GM21423 (cell line): ENCODE measurements at regions not wholly inside any gene's neighbourhood (a gene's known extent, or its start where the extent isn't known, plus 50 kb on each side); places are given as distances from the start of the nearest gene placed in this dataset.

Experiments used
- ATAC-seq: cut with Tn5 transposase; IDR thresholded peaks from one replicate; pipeline ENCODE4 v1.9.1; 2021; ENCODE audit warnings: mild to moderate bottlenecking, moderate library complexity; ENCODE audit not compliant: unreplicated experiment

GRCh38 chr3:177992993-177993970 is 543.0 kb upstream of the KCNMB2 start:
- no peak for ATAC-seq

GRCh38 chr3:177994976-177995375 is 541.3 kb upstream of the KCNMB2 start:
- no peak for ATAC-seq

- no peak for ATAC-seq
Measured at GRCh38 chr3:177995381-177996085, 540.7 kb upstream of the KCNMB2 start.

GRCh38 chr3:178001670-178002101 is 534.5 kb upstream of the KCNMB2 start:
- peak; percentile 87 for ATAC-seq

- ATAC-seq, result no peak
Measured at GRCh38 chr3:178002113-178002512, 534.1 kb upstream of the KCNMB2 start.

GRCh38 chr3:178003756-178004155 is 532.5 kb upstream of the KCNMB2 start:
- ATAC-seq, result no peak

- no peak for ATAC-seq
Measured at GRCh38 chr3:178005961-178006360, 530.3 kb upstream of the KCNMB2 start.

- ATAC-seq, result no peak
Measured at GRCh38 chr3:178010306-178010705, 525.9 kb upstream of the KCNMB2 start.

- no peak for ATAC-seq
Measured at GRCh38 chr3:178019645-178020044, 516.6 kb upstream of the KCNMB2 start.

GRCh38 chr3:178022599-178022998 is 513.6 kb upstream of the KCNMB2 start:
- ATAC-seq, result no peak

- ATAC-seq, result no peak
Measured at GRCh38 chr3:178028933-178029332, 507.3 kb upstream of the KCNMB2 start.

GRCh38 chr3:178036451-178037144 is 499.6 kb upstream of the KCNMB2 start:
- no peak for ATAC-seq

GRCh38 chr3:178041931-178042330 is 494.3 kb upstream of the KCNMB2 start:
- ATAC-seq, result no peak

GRCh38 chr3:178042376-178042775 is 493.9 kb upstream of the KCNMB2 start:
- no peak for ATAC-seq

- no peak for ATAC-seq
Measured at GRCh38 chr3:178043084-178043483, 493.2 kb upstream of the KCNMB2 start.

- no peak for ATAC-seq
Measured at GRCh38 chr3:178044320-178044719, 491.9 kb upstream of the KCNMB2 start.

- no peak for ATAC-seq
Measured at GRCh38 chr3:178047496-178047895, 488.7 kb upstream of the KCNMB2 start.

GRCh38 chr3:178048768-178049167 is 487.5 kb upstream of the KCNMB2 start:
- ATAC-seq, result no peak

GRCh38 chr3:178054471-178054870 is 481.8 kb upstream of the KCNMB2 start:
- ATAC-seq, result no peak

- ATAC-seq, result no peak
Measured at GRCh38 chr3:178055939-178056338, 480.3 kb upstream of the KCNMB2 start.

- ATAC-seq, result no peak
Measured at GRCh38 chr3:178056868-178057267, 479.4 kb upstream of the KCNMB2 start.
